Esophagus squamous epithelium (tissue), 5 donors: ENCODE measurements at regions not wholly inside any gene's neighbourhood (a gene's known extent, or its start where the extent isn't known, plus 50 kb on each side); places are given as distances from the start of the nearest gene placed in this dataset.

ENCODE experiments used
- DNase-seq: peaks from one replicate; lab custom pipeline; 2025; lab: John Stamatoyannopoulos, UW
- H3K27ac ChIP-seq, 4 donors: fragments of 200-600 bp; sonication (generic); one replicate each; pipeline ENCODE4 v1.5.1; 2016 to 2019; ENCODE audit warnings: mild to moderate bottlenecking in 1 of 4
- H3K27me3 ChIP-seq, 4 donors: fragments of 200-600 bp; sonication (generic); 1 replicate in 3 of 4; 2 replicates in 1 of 4; pipeline versions ENCODE4 v1.5.1 to v1.6.0; 2017 to 2021; ENCODE audit warnings: antibody characterized with exemption in 1 of 4
- H3K36me3 ChIP-seq, 3 donors: fragments of 200-600 bp; sonication (generic); one replicate each; pipeline ENCODE4 v1.5.1; 2016 to 2019
- H3K4me1 ChIP-seq, 3 donors: fragments of 200-600 bp; sonication (generic); one replicate each; pipeline ENCODE4 v1.5.1; 2017 to 2019
- H3K4me3 ChIP-seq, 4 donors: fragments of 200-600 bp; sonication (generic); 1 replicate in 3 of 4; 2 replicates in 1 of 4; pipeline ENCODE4 v1.5.1; 2016 to 2019; ENCODE audit warnings: mild to moderate bottlenecking in 2 of 4, moderate library complexity in 1 of 4
- H3K9me3 ChIP-seq, 3 donors: fragments of 200-600 bp; sonication (generic); one replicate each; pipeline ENCODE4 v1.5.1; 2016 to 2019
- CTCF ChIP-seq, 6 experiments: fragments of 450-650 bp in 4 of 6; fragments of 200-600 bp in 2 of 6; sonication (generic) in 2 of 6; IDR thresholded peaks; one replicate each; pipeline ENCODE4 v1.5.1; 2016 to 2019; ENCODE audit warnings: antibody characterized with exemption in 6 of 6, mild to moderate bottlenecking in 4 of 6, moderate library complexity in 4 of 6
- POLR2A ChIP-seq, 4 donors: fragments of 450-650 bp; IDR thresholded peaks; one replicate each; pipeline ENCODE4 v1.6.1; 2017; ENCODE audit warnings: antibody characterized with exemption in 4 of 4, mild to moderate bottlenecking in 4 of 4, moderate library complexity in 3 of 4
- WGBS, 2 donors: methylation state at CpG; one replicate each; pipeline ENCODE4 v1.1.5; 2018; 5-methylcytosine and 5-hydroxymethylcytosine counted together
- intact Hi-C: fragments of 100-400 bp; cut with DNase I; formaldehyde crosslinking; loops from one replicate; pipeline ENCODE4 v1.15.0; 2022
- donor health status: DM: yes; HTN: yes; CAD: no.

GRCh38 chr10:120381931-120382330 lies 75.1 kb upstream of the PLPP4 start:
- Histone ChIP-seq H3K4me3 (no peak overlapping the region), H3K36me3 (no peaks in the 10 kb centered on the region), H3K27me3 (no peaks in the 10 kb centered on the region), H3K9me3 (no peaks in the 10 kb centered on the region), H3K4me1 (no peaks in the 10 kb centered on the region), H3K27ac (no peak overlapping the region)
- intact Hi-C loops, result no loop called here
- DNase-seq, result no peak
- TF ChIP-seq POLR2A (IDR thresholded peaks at IDR 0.05) (no peak), CTCF (IDR thresholded peaks at IDR 0.05) (no peak)
- 70 to 81% methylated on average over 6 to 7 of the region's 7 CpGs for WGBS, 2 donors

- DNase-seq, result no peak
- Histone ChIP-seq H3K27ac (no peak overlapping the region), H3K9me3 (no peaks in the 10 kb centered on the region), H3K4me3 (no peak overlapping the region), H3K27me3 (no peaks in the 10 kb centered on the region), H3K36me3 (no peaks in the 10 kb centered on the region), H3K4me1 (no peaks in the 10 kb centered on the region)
- WGBS, 2 donors, result 78 to 88% methylated on average over 1 of the region's 1 CpG
- intact Hi-C loops, result no loop called here
- TF ChIP-seq CTCF (IDR thresholded peaks at IDR 0.05), result no peak
- TF ChIP-seq POLR2A (IDR thresholded peaks at IDR 0.05), result no peak
Observed at GRCh38 chr10:120382360-120382759, 74.7 kb upstream of the PLPP4 start.

- Histone ChIP-seq H3K4me3 (no peak overlapping the region), H3K36me3 (no peaks in the 10 kb centered on the region), H3K4me1 (no peaks in the 10 kb centered on the region), H3K27ac (no peak overlapping the region), H3K27me3 (no peaks in the 10 kb centered on the region), H3K9me3 (no peaks in the 10 kb centered on the region)
- intact Hi-C loops, result no loop called here
- 52 to 68% methylated on average over 4 of the region's 4 CpGs for WGBS, 2 donors
- no peak for DNase-seq
- TF ChIP-seq POLR2A (IDR thresholded peaks at IDR 0.05) (no peak), CTCF (IDR thresholded peaks at IDR 0.05) (no peak)
Observed at GRCh38 chr10:120385992-120386391, 71.0 kb upstream of the PLPP4 start.

GRCh38 chr10:120386896-120387295 lies 70.1 kb upstream of the PLPP4 start:
- TF ChIP-seq POLR2A (IDR thresholded peaks at IDR 0.05) (no peak), CTCF (IDR thresholded peaks at IDR 0.05) (no peak)
- Histone ChIP-seq H3K4me1 (peaks cover 0 to under 1% (median 0%) of the 10 kb centered on the region in 3 donors), H3K27ac (no peak overlapping the region), H3K9me3 (no peaks in the 10 kb centered on the region), H3K36me3 (no peaks in the 10 kb centered on the region), H3K27me3 (no peaks in the 10 kb centered on the region), H3K4me3 (no peak overlapping the region)
- DNase-seq, result no peak
- intact Hi-C loops, result no loop called here

- DNase-seq, result no peak
- Histone ChIP-seq H3K9me3 (no peaks in the 10 kb centered on the region), H3K36me3 (no peaks in the 10 kb centered on the region), H3K4me1 (peaks cover 0 to 5% (median 0%) of the 10 kb centered on the region in 3 donors), H3K27ac (no peak overlapping the region), H3K27me3 (no peaks in the 10 kb centered on the region), H3K4me3 (no peak overlapping the region)
- TF ChIP-seq POLR2A (IDR thresholded peaks at IDR 0.05) (no peak), CTCF (IDR thresholded peaks at IDR 0.05) (no peak)
- intact Hi-C loops, result no loop called here
- 72 to 77% methylated on average over 2 of the region's 2 CpGs for WGBS, 2 donors
Observed at GRCh38 chr10:120387326-120387725, 69.7 kb upstream of the PLPP4 start.
